ENCODE measurements at regions not wholly inside any gene's neighbourhood (a gene's known extent, or its start where the extent isn't known, plus 50 kb on each side); places are given as distances from the start of the nearest gene placed in this dataset.

- no peak for TF ChIP-seq CTCF (IDR thresholded peaks at IDR 0.05)
- TF ChIP-seq POLR2A (IDR thresholded peaks at IDR 0.05): no peak
Observed at GRCh38 chr6:100230953-100231316, 233.8 kb downstream of the SIM1 start.

Measured in heart left ventricle (tissue), 13 donors.